ENCODE measurements at regions not wholly inside any gene's neighbourhood (a gene's known extent, or its start where the extent isn't known, plus 50 kb on each side); places are given as distances from the start of the nearest gene placed in this dataset.

- H3K4me2 ChIP-seq = no peak overlapping the region
- H3K4me1 ChIP-seq (ENCODE audit: low read depth, poor library complexity, severe bottlenecking) = no peaks in the 10 kb centered on the region
- no peaks in the 10 kb centered on the region for H3K27me3 ChIP-seq (ENCODE audit: insufficient read depth, low read depth)
- no peak overlapping the region for H2AFZ ChIP-seq (ENCODE audit: low read depth)
- H3K36me3 ChIP-seq (ENCODE audit: insufficient read depth) = no peaks in the 10 kb centered on the region
- H4K20me1 ChIP-seq (ENCODE audit: insufficient read depth) = no peaks in the 10 kb centered on the region
- H3K27ac ChIP-seq = no peak overlapping the region
- TF ChIP-seq, protein P1, sequence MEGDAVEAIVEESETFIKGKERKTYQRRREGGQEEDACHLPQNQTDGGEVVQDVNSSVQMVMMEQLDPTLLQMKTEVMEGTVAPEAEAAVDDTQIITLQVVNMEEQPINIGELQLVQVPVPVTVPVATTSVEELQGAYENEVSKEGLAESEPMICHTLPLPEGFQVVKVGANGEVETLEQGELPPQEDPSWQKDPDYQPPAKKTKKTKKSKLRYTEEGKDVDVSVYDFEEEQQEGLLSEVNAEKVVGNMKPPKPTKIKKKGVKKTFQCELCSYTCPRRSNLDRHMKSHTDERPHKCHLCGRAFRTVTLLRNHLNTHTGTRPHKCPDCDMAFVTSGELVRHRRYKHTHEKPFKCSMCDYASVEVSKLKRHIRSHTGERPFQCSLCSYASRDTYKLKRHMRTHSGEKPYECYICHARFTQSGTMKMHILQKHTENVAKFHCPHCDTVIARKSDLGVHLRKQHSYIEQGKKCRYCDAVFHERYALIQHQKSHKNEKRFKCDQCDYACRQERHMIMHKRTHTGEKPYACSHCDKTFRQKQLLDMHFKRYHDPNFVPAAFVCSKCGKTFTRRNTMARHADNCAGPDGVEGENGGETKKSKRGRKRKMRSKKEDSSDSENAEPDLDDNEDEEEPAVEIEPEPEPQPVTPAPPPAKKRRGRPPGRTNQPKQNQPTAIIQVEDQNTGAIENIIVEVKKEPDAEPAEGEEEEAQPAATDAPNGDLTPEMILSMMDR (conservative IDR thresholded peaks at IDR 0.05; ENCODE audit: low read depth, low read length) = no peak
- H3K79me2 ChIP-seq (ENCODE audit: insufficient read depth, low read depth) = no peaks in the 10 kb centered on the region
- H3K9ac ChIP-seq = no peak overlapping the region
- no peak overlapping the region for H3K4me3 ChIP-seq (IDR thresholded peaks at IDR 0.05; ENCODE audit: insufficient read depth, low read depth, low read length)
These were observed 250.4 kb upstream of the FZD8 start for GRCh38 chr10:35892526-35892925.

GRCh38 chr10:35890676-35891495, 248.8 kb upstream of the FZD8 start:
- no peaks in the 10 kb centered on the region for H3K79me2 ChIP-seq (ENCODE audit: insufficient read depth, low read depth)
- H3K27me3 ChIP-seq (ENCODE audit: insufficient read depth, low read depth) = no peaks in the 10 kb centered on the region
- no peak overlapping the region for H3K27ac ChIP-seq
- no peak overlapping the region for H3K9ac ChIP-seq
- no peaks in the 10 kb centered on the region for H3K4me1 ChIP-seq (ENCODE audit: low read depth, poor library complexity, severe bottlenecking)
- no peak overlapping the region for H3K4me2 ChIP-seq
- no peaks in the 10 kb centered on the region for H3K36me3 ChIP-seq (ENCODE audit: insufficient read depth)
- H4K20me1 ChIP-seq (ENCODE audit: insufficient read depth) = no peaks in the 10 kb centered on the region
- TF ChIP-seq, protein P1 (conservative IDR thresholded peaks at IDR 0.05; ENCODE audit: low read depth, low read length) = no peak
- H3K4me3 ChIP-seq (IDR thresholded peaks at IDR 0.05; ENCODE audit: insufficient read depth, low read depth, low read length) = no peak overlapping the region
- no peak overlapping the region for H2AFZ ChIP-seq (ENCODE audit: low read depth)

DNA sequence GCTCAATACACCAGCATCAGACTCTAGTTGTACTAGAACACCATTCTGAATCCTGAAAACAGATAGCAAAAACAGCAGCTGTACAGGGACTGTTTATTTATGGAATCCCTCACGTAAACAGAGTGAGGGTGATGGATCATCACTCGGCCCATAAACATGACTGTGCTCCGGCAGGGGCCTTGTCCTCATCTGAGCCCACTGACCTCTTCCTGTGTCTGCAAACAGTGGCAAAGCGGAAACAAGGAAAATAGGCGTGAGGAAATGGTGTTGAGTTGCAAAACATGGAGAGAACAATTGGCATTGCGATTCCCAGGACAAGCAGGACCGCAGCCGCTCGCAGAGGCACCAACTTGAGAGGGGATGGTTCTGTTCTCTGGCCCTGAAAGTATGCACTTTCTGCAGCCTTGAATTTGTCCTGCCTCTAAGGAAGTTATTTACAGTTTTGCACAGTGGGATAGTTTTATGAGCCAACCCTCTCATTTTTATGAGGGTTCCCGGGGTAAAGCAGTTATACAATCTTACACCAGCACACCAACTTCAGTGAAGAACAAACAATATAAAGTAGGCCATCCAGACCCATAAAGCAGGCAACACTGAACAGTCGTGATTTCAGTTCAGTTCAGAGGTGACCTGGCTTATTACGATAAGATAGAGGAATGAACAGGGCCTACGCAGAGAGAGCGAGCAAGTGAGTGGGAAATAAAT, 248.0 kb upstream of the FZD8 start:
- Histone ChIP-seq H3K9ac (no peak overlapping the region), H3K27me3 (ENCODE audit: insufficient read depth, low read depth) (no peaks in the 10 kb centered on the region), H3K4me2 (no peak overlapping the region), H3K4me1 (ENCODE audit: low read depth, poor library complexity, severe bottlenecking) (no peaks in the 10 kb centered on the region), H4K20me1 (ENCODE audit: insufficient read depth) (no peaks in the 10 kb centered on the region), H3K36me3 (ENCODE audit: insufficient read depth) (no peaks in the 10 kb centered on the region), H3K27ac (no peak overlapping the region), H2AFZ (ENCODE audit: low read depth) (no peak overlapping the region), H3K79me2 (ENCODE audit: insufficient read depth, low read depth) (no peaks in the 10 kb centered on the region), H3K4me3 (IDR thresholded peaks at IDR 0.05; ENCODE audit: insufficient read depth, low read depth, low read length) (no peak overlapping the region)
- TF ChIP-seq, protein P1 (conservative IDR thresholded peaks at IDR 0.05; ENCODE audit: low read depth, low read length) = no peak

GRCh38 chr10:35889226-35889625, 247.1 kb upstream of the FZD8 start:
- Histone ChIP-seq H4K20me1 (ENCODE audit: insufficient read depth) (no peaks in the 10 kb centered on the region), H3K79me2 (ENCODE audit: insufficient read depth, low read depth) (no peaks in the 10 kb centered on the region), H3K9ac (no peak overlapping the region), H3K4me3 (IDR thresholded peaks at IDR 0.05; ENCODE audit: insufficient read depth, low read depth, low read length) (no peak overlapping the region), H3K27me3 (ENCODE audit: insufficient read depth, low read depth) (no peaks in the 10 kb centered on the region), H3K36me3 (ENCODE audit: insufficient read depth) (no peaks in the 10 kb centered on the region), H2AFZ (ENCODE audit: low read depth) (no peak overlapping the region), H3K4me2 (no peak overlapping the region), H3K4me1 (ENCODE audit: low read depth, poor library complexity, severe bottlenecking) (no peaks in the 10 kb centered on the region), H3K27ac (no peak overlapping the region)
- TF ChIP-seq, protein P1 (conservative IDR thresholded peaks at IDR 0.05; ENCODE audit: low read depth, low read length) = no peak

All from KMS-11 (cell line).